Endometrial microvascular endothelial cells (primary cell): ENCODE measurements at regions not wholly inside any gene's neighbourhood (a gene's known extent, or its start where the extent isn't known, plus 50 kb on each side); places are given as distances from the start of the nearest gene placed in this dataset.
"Not testable (repeated sequence)": the region's sequence is repeated elsewhere in the genome, so short reads cannot be mapped to it uniquely, and the experiment has no call there.

ENCODE experiments used
- in situ Hi-C: cut with HindIII; loops from 2 replicates; pipeline ENCODE4 v1.10.0; 2017; ENCODE audit warnings: low sequenced_read_pairs, low pct_unique_long_range_greater_than_20kb; ENCODE audit errors: inconsistent ontology term

DNA sequence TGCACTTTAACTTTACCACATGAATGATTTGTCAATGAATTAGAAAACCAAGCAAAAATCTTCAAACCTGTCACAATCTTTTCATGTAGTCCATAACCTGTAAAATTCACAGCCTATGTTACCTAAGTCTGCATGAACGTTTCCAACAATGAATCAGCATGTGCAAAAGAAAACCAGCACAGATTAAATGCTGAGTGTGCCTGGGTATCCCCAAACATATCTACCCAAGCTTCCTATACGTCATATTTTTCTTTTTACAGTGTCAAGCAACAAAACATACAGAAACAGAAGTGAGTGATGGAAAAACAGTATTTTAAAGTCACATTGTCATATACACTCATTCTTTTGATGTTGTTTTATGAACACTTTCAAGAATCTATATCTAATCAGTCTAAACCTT, 713.5 kb downstream of the RFPL4B start:
- in situ Hi-C loops = no loop called here

DNA sequence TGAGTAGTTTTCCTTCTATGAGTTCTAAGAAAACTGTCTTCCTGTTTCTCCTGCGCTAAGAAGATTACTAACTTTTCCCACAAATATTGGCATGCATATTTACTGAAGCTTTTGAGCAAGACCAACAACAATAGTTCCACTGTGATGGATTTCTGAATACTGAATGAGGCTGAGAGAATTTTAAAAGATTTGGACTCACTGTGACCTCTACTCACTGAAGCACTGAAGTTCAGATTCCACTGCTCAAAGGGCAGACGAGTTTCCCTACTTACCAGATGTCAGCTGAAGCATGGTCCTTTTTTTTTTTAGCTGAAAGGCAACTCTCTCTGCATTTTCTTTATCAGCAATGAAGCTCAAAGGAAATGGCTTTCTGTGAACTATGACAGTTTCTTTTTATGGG, 718.5 kb downstream of the RFPL4B start:
- in situ Hi-C loops = no loop called here

DNA sequence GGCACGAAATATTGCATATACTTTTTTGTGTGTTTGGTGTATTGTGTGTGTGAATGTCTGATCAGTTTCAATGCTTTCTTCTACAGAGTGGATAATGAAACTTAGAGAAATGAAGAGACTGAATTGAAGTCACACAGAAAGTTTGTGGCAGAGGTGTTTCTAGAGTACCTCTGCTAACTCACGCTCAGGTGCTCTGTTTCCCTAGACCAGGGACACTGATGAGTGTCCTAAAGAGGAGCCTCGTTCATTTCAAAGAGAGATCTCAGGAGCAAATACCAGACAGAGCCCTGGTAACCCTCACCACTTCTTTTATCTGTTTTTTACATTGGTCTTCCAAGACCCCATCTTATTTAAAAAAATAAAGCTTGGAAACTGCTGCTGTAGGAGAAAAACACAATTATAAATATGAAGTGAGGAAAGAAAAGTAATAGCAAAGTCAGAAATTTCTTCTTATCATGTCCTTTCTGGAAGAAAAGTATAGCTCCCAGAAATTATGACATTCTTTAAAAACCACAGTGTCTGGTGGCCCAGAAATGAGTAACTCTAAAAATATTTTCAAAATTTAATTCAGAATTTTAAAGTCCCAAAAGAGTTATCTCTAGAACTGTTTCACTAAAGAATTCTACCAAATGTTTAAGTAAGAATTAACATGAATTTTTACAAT, 720.6 kb downstream of the RFPL4B start:
- in situ Hi-C loops = no loop called here

- in situ Hi-C loops = no loop called here
Measured at GRCh38 chr6:113068570-113068969, 721.4 kb downstream of the RFPL4B start.

- in situ Hi-C loops = not testable (repeated sequence)
Measured at GRCh38 chr6:113070681-113071080, 723.6 kb downstream of the RFPL4B start.

DNA sequence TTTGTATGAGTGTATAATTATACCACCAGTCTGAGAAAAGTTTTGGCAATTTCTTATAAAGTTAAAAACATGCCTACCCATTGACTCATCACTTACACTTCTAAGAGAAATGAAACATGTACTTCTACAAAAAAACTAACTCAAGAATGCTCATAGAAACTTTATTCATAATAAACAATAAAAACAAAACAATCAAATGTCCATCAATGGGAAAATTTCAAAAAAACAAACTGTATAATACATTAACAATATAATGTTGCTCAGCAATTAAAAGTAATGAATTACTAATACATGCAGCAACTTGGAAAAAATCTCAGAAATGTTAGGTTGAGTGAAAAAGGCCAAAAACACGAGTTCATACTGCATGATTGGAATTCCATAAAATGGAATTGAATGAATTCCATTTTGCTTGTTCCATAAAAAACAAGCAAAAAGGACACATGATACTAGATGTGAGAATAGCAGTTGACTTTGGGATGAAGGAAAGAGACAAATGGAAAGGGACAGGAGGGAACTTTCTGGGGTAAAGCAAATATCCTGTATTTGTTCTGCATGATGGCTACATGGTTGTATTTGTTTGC, 726.6 kb downstream of the RFPL4B start:
- in situ Hi-C loops = no loop called here

DNA sequence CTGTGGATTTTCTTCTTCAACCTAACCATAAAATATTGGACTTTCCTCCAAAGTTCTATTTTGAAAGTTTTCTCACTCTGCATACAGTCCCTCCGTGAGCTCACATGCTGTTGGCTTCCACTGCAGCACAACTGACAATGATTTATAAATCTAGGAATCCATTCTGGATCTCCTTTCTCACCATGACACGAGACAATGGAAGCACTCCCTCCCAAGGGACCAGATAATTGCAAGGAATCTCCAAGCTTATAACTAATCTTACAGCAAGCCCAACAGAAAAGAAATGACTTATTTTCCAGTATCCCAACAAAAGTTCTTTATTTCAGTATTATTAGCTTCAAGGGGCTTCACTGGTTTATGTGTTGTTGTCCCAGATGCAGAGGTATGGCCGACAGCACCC, 729.0 kb downstream of the RFPL4B start:
- in situ Hi-C loops = no loop called here

DNA sequence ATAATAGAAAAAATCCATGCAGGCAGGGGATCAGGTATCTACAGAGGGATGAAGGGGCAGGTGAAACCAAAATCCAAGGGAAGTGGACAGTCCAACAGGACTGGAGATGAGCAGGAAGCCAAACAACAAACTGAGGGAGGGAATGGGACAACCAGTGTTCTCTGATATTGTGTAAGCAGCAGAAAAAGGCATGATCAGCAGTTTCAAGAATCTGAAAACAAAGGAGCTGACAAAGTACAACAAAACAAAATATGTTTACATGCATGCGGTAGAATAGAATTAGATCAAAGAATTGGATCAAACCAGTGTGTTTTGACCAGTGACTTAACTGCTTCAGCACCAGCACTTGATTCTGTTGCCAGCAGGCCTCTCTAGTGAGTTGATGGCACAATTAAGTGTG, 729.7 kb downstream of the RFPL4B start:
- in situ Hi-C loops = no loop called here

GRCh38 chr6:113077794-113078193, 730.7 kb downstream of the RFPL4B start:
- in situ Hi-C loops = no loop called here

DNA sequence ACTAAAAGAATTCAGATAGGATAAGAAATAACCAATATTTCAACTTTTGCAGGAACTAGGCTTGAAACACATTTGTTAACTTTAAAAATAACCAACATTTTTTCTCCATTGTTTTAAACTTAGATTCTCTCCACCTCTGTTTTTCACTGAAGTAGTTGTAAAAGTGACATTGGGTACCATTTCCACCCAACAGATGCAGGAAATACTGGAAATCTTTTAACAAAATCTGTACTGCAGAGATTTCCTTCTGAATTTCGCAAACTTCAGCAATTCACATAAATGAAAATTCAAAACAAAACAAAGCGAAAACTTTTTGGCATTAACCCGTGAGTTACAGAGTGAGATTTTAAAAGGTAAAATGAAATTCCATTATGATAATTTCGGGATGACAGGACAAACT, 731.7 kb downstream of the RFPL4B start:
- in situ Hi-C loops = no loop called here

GRCh38 chr6:113082745-113083144, 735.6 kb downstream of the RFPL4B start:
- in situ Hi-C loops = no loop called here

- in situ Hi-C loops = no loop called here
Measured at GRCh38 chr6:113083947-113084346, 736.8 kb downstream of the RFPL4B start.

DNA sequence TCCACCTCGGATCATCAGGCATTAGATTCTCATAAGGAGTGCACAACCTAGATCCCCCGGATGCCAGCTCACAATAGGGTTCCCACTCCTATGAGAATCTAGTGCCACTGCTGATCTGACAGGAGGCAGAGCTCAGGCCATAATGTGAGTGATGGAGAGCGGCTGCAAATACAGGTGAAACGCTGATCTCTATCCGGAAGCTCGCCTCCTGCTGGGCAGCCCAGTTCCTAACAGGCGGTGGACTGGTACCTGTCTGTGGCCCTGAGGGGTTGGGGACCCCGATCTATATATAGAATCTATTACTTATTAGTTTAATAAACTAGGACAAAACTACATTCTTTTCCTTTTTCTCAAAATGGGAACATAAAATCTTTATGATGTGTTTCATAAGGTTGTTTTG, 741.9 kb downstream of the RFPL4B start:
- in situ Hi-C loops = no loop called here

GRCh38 chr6:113092795-113093194, 745.7 kb downstream of the RFPL4B start:
- in situ Hi-C loops = no loop called here

- in situ Hi-C loops = no loop called here
Measured at GRCh38 chr6:113094779-113095178, 747.6 kb downstream of the RFPL4B start.

DNA sequence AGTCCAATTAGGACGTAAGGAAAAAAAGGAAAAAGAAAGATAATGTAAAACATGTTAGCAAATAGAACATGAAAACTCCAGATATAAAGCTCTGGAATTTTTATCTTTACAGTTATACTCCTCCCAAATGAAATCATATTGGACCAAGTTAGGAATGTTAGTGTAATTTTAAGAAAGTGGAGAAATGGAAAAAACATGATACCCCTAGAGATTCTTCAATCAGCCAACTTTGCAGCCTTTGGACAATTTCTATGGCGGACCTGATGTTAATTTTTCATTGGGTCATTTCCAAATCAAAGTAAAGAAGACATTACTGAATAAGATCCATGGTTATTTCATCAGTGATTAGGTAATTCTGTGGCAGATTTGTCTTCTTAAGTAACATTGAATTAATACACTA, 748.7 kb downstream of the RFPL4B start:
- in situ Hi-C loops = no loop called here

DNA sequence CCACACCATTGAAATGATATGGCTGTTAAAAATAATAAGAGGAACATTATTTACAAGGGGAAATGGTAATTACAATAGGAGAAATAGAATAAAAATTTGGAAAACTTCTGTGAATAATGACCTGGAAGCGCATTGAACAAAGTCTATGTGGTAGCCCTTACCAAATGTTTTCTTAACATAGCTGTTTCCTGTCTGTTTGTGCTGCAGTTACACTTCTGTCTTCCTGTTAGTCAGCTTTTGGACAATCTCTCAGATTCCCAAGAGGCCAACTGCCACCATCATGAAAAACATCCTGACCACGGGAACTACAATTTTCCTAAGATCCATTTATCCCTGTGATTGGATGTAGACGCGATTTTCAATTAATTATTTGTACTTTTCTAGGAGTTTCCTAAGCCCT, 754.4 kb upstream of the MARCKS start:
- in situ Hi-C loops = no loop called here

- in situ Hi-C loops = no loop called here
Measured at GRCh38 chr6:113103634-113104361, 753.3 kb upstream of the MARCKS start.

GRCh38 chr6:113104541-113104940, 752.6 kb upstream of the MARCKS start:
- in situ Hi-C loops = no loop called here

DNA sequence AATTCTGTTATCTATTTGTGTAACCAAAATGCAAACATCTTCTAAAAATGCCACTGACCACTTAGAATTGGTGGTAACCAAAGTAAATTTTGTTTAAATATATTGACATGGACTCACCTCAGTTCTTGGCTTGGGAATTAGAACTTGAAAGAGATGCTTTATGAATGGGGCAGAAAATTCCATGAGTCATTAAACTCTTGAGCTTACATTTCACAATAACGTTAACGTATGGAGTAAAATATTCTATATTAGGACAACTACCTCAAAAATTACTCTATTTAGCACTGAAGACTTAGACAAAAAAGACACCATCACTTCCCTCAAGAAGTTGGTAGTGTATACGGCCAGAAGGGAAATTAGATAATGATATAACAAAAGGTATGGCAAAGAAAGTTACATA, 752.2 kb upstream of the MARCKS start:
- in situ Hi-C loops = no loop called here
